GM21528 (cell line): ENCODE measurements at regions not wholly inside any gene's neighbourhood (a gene's known extent, or its start where the extent isn't known, plus 50 kb on each side); places are given as distances from the start of the nearest gene placed in this dataset.
"Not testable (repeated sequence)": the region's sequence is repeated elsewhere in the genome, so short reads cannot be mapped to it uniquely, and the experiment has no call there.

Source experiments
- ATAC-seq: cut with Tn5 transposase; IDR thresholded peaks from one replicate; pipeline ENCODE4 v1.9.1; 2021; ENCODE audit warnings: mild to moderate bottlenecking, moderate library complexity; ENCODE audit not compliant: unreplicated experiment, low FRiP score

- no peak for ATAC-seq
Observed at GRCh38 chr10:31173752-31174151, 142.1 kb upstream of the ZNF438 start.

GRCh38 chr10:31179091-31179680, 139.8 kb upstream of the ZEB1 start:
- ATAC-seq: no peak

GRCh38 chr10:31186225-31187000, 132.6 kb upstream of the ZEB1 start:
- no peak for ATAC-seq

- ATAC-seq: no peak
Observed at GRCh38 chr10:31187182-31187581, 131.8 kb upstream of the ZEB1 start.

GRCh38 chr10:31187607-31188210, 131.3 kb upstream of the ZEB1 start:
- no peak for ATAC-seq

- ATAC-seq: no peak
Observed at GRCh38 chr10:31188792-31189406, 130.1 kb upstream of the ZEB1 start.

GRCh38 chr10:31190488-31190887, 128.5 kb upstream of the ZEB1 start:
- no peak for ATAC-seq

GRCh38 chr10:31192475-31192874, 126.5 kb upstream of the ZEB1 start:
- ATAC-seq: no peak

- no peak for ATAC-seq
Observed at GRCh38 chr10:31194986-31195385, 124.0 kb upstream of the ZEB1 start.

- no peak for ATAC-seq
Observed at GRCh38 chr10:31197886-31198285, 121.1 kb upstream of the ZEB1 start.

- no peak for ATAC-seq
Observed at GRCh38 chr10:31204090-31204489, 114.9 kb upstream of the ZEB1 start.

- no peak for ATAC-seq
Observed at GRCh38 chr10:31207636-31208035, 111.4 kb upstream of the ZEB1 start.

GRCh38 chr10:31209478-31209877, 109.5 kb upstream of the ZEB1 start:
- ATAC-seq: no peak

- no peak for ATAC-seq
Observed at GRCh38 chr10:31210190-31210589, 108.8 kb upstream of the ZEB1 start.

GRCh38 chr10:31213959-31214358, 105.1 kb upstream of the ZEB1 start:
- no peak for ATAC-seq

- no peak for ATAC-seq
Observed at GRCh38 chr10:31215052-31215451, 104.0 kb upstream of the ZEB1 start.

GRCh38 chr10:31219306-31219705, 99.7 kb upstream of the ZEB1 start:
- no peak for ATAC-seq

GRCh38 chr10:31228780-31229179, 90.2 kb upstream of the ZEB1 start:
- not testable (repeated sequence) for ATAC-seq

GRCh38 chr10:31239961-31240360, 79.1 kb upstream of the ZEB1 start:
- no peak for ATAC-seq

- ATAC-seq: no peak
Observed at GRCh38 chr10:31242902-31243301, 76.1 kb upstream of the ZEB1 start.

- ATAC-seq: not testable (repeated sequence)
Observed at GRCh38 chr10:31251118-31251517, 67.9 kb upstream of the ZEB1 start.
